ENCODE measurements at regions not wholly inside any gene's neighbourhood (a gene's known extent, or its start where the extent isn't known, plus 50 kb on each side); places are given as distances from the start of the nearest gene placed in this dataset.

- TF ChIP-seq EP300 (IDR thresholded peaks at IDR 0.05) (no peak), CTCF (IDR thresholded peaks at IDR 0.05) (peak; percentile 40 to 58 (median 45)), POLR2A (IDR thresholded peaks at IDR 0.05) (no peak)
Observed at GRCh38 chr6:133837801-133838349, 51.0 kb upstream of the TCF21 start.

All from tibial nerve (tissue), 4 donors.